ENCODE measurements at regions not wholly inside any gene's neighbourhood (a gene's known extent, or its start where the extent isn't known, plus 50 kb on each side); places are given as distances from the start of the nearest gene placed in this dataset.

DNA sequence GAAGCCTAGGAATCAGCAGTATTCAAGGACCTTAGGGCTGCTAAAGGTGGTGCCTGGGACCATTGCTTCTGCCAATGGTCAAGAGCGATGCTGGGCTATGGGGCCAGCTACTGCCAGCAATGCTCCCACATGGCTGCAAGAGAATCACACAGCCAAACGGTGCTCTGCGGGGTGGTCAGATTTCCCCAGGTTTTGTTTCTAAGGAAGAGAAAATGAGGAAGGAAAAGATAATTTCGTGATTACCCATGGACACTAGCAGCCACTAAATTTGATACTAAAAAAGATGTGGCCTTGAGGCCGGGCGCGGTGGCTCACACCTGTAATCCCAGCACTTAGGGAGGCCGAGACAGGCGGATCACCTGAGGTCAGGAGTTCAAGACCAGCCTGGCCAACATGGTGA is 83.0 kb downstream of the LYZL2 start:
- Histone ChIP-seq H3K9ac (ENCODE audit: insufficient read depth in 1 of 2, low read depth in 2 of 2, low read length in 2 of 2) (no peak overlapping the region), H3K27ac (ENCODE audit: extremely low read depth, low read depth, low read length) (no peak overlapping the region), H3K9me1 (ENCODE audit: control insufficient read depth, insufficient read depth, low read length) (no peaks in the 10 kb centered on the region), H3K36me3 (ENCODE audit: control insufficient read depth, insufficient read depth, low read length) (no peaks in the 10 kb centered on the region), H2AFZ (ENCODE audit: low read depth, low read length) (0 out of 2 replicates have a peak overlapping the region, but pooled peaks have one; percentile 14), H3K4me2 (ENCODE audit: insufficient read depth, low read length) (no peak overlapping the region), H3K4me1 (replicated peaks in 1 of 2; ENCODE audit: control insufficient read depth in 2 of 2, insufficient read depth in 2 of 2, low read length in 2 of 2) (peaks cover 20 to 26% of the 10 kb centered on the region in 2 experiments), H3K9me3 (replicated peaks; ENCODE audit: control insufficient read depth, insufficient read depth, low read depth, low read length) (no peaks in the 10 kb centered on the region), H4K20me1 (replicated peaks; ENCODE audit: control insufficient read depth, insufficient read depth, low read length) (no peaks in the 10 kb centered on the region), H3K27me3 (ENCODE audit: control insufficient read depth in 2 of 2, insufficient read depth in 2 of 2, low read length in 2 of 2) (no peaks in the 10 kb centered on the region), H3K79me2 (ENCODE audit: control insufficient read depth, insufficient read depth, low read length) (no peaks in the 10 kb centered on the region), H3K4me3 (no peak overlapping the region)
- no peak for FAIRE-seq
- no TSS peak for BruUV-seq (replicated peaks)
- in situ Hi-C loops (cut with MboI) (no loop called here), intact Hi-C loops (cut with micrococcal nuclease) (no loop called here)
- no peak for DNase-seq (ENCODE audit: extremely low read depth in 1 of 4, low spot score in 3 of 4)
- ATAC-seq = no peak
- ChIA-PET POLR2A (no interaction called here), CTCF (ENCODE audit: low intra/inter-chr PET ratio) (no interaction called here)
- WGBS (ENCODE audit: insufficient coverage, low coverage, missing lambda C conversion rate) = 76% methylated on average over 9 of the region's 9 CpGs
- TF ChIP-seq, protein P1, sequence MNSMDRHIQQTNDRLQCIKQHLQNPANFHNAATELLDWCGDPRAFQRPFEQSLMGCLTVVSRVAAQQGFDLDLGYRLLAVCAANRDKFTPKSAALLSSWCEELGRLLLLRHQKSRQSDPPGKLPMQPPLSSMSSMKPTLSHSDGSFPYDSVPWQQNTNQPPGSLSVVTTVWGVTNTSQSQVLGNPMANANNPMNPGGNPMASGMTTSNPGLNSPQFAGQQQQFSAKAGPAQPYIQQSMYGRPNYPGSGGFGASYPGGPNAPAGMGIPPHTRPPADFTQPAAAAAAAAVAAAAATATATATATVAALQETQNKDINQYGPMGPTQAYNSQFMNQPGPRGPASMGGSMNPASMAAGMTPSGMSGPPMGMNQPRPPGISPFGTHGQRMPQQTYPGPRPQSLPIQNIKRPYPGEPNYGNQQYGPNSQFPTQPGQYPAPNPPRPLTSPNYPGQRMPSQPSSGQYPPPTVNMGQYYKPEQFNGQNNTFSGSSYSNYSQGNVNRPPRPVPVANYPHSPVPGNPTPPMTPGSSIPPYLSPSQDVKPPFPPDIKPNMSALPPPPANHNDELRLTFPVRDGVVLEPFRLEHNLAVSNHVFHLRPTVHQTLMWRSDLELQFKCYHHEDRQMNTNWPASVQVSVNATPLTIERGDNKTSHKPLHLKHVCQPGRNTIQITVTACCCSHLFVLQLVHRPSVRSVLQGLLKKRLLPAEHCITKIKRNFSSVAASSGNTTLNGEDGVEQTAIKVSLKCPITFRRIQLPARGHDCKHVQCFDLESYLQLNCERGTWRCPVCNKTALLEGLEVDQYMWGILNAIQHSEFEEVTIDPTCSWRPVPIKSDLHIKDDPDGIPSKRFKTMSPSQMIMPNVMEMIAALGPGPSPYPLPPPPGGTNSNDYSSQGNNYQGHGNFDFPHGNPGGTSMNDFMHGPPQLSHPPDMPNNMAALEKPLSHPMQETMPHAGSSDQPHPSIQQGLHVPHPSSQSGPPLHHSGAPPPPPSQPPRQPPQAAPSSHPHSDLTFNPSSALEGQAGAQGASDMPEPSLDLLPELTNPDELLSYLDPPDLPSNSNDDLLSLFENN (IDR thresholded peaks at IDR 0.05; ENCODE audit: low read depth in 2 of 2, low read length in 2 of 2) = no peak
- TF ChIP-seq HNRNPUL1 (IDR thresholded peaks at IDR 0.05; ENCODE audit: low read length) (no peak), PHF21A (IDR thresholded peaks at IDR 0.05; ENCODE audit: borderline replicate concordance, low read depth) (no peak), ZHX1 (conservative IDR thresholded peaks at IDR 0.05; ENCODE audit: low read length) (no peak), KLF13 (tag; IDR thresholded peaks at IDR 0.05; ENCODE audit: borderline replicate concordance, low read depth) (no peak), TBL1XR1 (IDR thresholded peaks at IDR 0.05; ENCODE audit: low read length in 2 of 2) (no peak), ZNF143 (CRISPR knock-in tag; IDR thresholded peaks at IDR 0.05) (no peak)
- TF ChIP-seq, protein P2, sequence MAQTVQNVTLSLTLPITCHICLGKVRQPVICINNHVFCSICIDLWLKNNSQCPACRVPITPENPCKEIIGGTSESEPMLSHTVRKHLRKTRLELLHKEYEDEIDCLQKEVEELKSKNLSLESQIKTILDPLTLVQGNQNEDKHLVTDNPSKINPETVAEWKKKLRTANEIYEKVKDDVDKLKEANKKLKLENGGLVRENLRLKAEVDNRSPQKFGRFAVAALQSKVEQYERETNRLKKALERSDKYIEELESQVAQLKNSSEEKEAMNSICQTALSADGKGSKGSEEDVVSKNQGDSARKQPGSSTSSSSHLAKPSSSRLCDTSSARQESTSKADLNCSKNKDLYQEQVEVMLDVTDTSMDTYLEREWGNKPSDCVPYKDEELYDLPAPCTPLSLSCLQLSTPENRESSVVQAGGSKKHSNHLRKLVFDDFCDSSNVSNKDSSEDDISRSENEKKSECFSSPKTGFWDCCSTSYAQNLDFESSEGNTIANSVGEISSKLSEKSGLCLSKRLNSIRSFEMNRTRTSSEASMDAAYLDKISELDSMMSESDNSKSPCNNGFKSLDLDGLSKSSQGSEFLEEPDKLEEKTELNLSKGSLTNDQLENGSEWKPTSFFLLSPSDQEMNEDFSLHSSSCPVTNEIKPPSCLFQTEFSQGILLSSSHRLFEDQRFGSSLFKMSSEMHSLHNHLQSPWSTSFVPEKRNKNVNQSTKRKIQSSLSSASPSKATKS (CRISPR knock-in tag; IDR thresholded peaks at IDR 0.05) = no peak
- TF ChIP-seq, protein P3, sequence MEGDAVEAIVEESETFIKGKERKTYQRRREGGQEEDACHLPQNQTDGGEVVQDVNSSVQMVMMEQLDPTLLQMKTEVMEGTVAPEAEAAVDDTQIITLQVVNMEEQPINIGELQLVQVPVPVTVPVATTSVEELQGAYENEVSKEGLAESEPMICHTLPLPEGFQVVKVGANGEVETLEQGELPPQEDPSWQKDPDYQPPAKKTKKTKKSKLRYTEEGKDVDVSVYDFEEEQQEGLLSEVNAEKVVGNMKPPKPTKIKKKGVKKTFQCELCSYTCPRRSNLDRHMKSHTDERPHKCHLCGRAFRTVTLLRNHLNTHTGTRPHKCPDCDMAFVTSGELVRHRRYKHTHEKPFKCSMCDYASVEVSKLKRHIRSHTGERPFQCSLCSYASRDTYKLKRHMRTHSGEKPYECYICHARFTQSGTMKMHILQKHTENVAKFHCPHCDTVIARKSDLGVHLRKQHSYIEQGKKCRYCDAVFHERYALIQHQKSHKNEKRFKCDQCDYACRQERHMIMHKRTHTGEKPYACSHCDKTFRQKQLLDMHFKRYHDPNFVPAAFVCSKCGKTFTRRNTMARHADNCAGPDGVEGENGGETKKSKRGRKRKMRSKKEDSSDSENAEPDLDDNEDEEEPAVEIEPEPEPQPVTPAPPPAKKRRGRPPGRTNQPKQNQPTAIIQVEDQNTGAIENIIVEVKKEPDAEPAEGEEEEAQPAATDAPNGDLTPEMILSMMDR (IDR thresholded peaks at IDR 0.05 in 2 of 3, conservative IDR thresholded peaks at IDR 0.05 in 1 of 3; ENCODE audit: insufficient read depth in 2 of 3, low read depth in 1 of 3, low read length in 3 of 3) = no peak
- TF ChIP-seq, protein P4, sequence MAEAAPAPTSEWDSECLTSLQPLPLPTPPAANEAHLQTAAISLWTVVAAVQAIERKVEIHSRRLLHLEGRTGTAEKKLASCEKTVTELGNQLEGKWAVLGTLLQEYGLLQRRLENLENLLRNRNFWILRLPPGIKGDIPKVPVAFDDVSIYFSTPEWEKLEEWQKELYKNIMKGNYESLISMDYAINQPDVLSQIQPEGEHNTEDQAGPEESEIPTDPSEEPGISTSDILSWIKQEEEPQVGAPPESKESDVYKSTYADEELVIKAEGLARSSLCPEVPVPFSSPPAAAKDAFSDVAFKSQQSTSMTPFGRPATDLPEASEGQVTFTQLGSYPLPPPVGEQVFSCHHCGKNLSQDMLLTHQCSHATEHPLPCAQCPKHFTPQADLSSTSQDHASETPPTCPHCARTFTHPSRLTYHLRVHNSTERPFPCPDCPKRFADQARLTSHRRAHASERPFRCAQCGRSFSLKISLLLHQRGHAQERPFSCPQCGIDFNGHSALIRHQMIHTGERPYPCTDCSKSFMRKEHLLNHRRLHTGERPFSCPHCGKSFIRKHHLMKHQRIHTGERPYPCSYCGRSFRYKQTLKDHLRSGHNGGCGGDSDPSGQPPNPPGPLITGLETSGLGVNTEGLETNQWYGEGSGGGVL (CRISPR knock-in tag; IDR thresholded peaks at IDR 0.05) = no peak

Data from K562 (cell line).